Stimulated activated CD4-positive, alpha-beta T cell treated with anti-CD3 and anti-CD28 coated beads, Interleukin-2, amount 100 ng/mL, for 48 hours (primary cell): ENCODE measurements at regions not wholly inside any gene's neighbourhood (a gene's known extent, or its start where the extent isn't known, plus 50 kb on each side); places are given as distances from the start of the nearest gene placed in this dataset.

Experiments
- DNase-seq, 2 donors: peaks; one replicate each; pipeline ENCODE4 v3.0.0-alpha.2; 2020

DNA sequence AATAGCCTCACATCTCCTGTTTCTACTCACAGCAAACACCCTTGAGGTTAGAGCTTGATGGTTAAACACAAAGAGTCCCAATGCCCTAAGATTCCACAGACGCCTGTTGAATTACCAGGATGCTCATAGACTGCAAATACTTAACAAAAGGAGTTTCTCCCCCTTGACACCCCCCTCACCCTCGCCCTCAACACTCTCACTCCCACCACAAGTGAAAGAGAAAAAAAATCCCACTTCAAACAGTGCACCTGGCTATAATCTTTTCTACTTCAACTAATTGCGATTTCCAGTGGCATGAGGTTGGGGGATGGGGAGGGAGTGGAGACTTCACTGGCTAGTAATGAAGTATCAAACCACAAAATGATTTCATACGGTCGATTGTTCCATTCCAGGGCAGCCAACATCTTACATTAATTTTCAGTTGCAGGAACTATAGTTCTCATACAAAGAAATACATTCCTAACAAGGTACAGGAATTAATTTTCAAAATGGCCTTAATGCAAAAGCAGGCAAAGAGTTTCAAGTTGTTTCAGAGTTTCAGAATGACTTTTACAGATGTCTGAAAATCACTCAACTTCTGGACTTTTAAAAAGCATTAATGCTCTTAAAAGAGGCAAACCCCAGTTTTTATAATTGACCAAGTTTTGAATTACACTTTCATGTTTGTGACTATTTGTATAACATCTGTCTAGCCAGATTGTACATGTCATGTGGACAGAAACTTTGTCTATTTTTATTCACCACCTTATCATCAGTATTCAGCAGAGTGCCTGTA, 390.7 kb downstream of the C12orf75 start:
- DNase-seq, result no peak

DNA sequence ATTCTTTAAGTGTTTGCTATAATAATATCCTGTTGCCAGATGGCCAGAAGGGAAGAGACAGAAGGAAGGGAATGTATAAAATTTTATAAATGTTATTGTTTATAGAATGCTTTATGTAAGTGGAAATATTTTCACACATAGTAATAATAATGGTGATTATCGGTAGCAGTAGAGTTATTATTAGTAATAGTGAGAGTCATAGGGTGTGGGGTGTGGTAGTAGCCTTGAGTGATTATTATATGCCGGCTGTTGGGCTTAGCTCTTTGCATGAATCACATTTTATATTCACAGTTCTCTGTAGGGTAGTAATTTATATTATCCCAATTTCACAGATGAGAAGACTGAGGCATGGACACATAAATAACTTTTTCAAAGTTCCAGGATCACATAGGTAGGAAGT, 391.4 kb downstream of the C12orf75 start:
- DNase-seq, result no peak

DNA sequence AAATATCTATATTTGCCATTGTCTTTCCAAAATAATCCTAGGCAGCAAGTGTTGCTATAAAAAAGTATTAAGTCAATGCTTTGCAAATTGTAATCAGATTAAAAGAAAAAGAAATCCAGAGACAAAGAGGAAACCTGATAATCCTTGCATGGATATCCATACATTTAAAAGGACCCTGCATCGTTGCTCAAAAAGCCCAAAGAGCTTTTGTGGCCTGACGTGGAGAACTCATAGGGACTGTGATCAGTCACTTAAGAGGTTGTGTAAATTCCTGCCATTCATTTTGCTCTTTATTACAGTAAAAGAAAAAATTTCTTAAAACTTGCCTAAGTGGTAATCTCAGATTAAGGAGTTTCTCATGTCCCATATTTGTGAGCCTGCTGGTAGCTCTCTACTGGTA, 392.6 kb downstream of the C12orf75 start:
- DNase-seq, result no peak

DNA sequence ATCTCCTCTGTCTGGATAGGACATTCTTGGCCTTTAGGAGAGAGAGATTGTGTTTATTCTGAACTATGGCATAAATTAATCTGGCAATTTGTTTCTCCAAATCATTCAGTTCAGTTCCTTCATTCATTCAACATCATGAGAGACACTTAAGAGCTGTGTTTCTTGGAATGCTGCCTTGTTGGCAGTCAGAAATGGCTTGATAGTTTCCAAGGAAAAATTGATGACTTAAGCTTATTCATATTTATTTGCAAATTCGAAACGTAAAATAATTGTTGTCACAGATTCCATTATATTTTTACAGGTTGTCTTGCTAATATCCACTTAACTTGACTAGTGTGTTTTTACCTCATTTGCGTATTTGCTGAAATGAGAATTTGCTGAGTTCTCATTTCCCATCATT, 393.0 kb downstream of the C12orf75 start:
- DNase-seq, result no peak

DNA sequence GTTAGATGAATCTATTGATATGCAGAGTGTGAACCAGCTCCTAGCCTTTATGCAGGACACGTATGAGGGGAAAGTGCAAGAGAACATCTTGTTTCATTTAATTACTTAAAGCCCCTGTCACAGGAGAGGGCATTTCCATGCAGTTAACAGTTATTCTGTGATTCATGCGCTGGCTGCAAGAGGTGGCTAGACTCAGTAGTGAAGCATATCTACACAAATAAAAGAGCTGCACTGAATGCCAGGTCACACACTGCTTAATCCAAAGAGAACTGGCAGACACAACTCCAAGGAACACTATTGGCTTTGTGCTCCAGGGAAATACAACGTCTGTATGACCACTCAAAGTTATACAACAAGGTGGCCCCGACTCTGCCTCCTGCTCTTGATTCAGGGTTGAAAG, 394.1 kb downstream of the C12orf75 start:
- no peak for DNase-seq

DNA sequence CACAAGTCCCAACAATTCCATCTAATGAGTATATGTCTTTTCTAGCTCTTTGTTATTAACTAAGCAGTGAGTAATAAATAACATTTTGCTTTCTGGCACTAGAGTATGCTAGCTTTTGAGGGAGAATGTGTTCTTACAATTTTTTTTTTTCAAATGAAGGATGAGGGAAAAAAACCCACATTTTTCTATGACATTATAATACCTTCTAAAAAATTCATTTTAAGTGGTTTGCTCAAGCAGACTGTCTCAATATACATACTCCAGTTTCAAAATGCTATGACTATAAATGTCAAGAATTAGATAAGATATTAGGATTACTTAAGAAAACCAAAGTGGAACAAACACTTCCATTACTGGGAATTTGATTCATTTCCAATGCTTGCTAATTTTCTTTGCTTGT, 394.6 kb downstream of the C12orf75 start:
- DNase-seq, result no peak

DNA sequence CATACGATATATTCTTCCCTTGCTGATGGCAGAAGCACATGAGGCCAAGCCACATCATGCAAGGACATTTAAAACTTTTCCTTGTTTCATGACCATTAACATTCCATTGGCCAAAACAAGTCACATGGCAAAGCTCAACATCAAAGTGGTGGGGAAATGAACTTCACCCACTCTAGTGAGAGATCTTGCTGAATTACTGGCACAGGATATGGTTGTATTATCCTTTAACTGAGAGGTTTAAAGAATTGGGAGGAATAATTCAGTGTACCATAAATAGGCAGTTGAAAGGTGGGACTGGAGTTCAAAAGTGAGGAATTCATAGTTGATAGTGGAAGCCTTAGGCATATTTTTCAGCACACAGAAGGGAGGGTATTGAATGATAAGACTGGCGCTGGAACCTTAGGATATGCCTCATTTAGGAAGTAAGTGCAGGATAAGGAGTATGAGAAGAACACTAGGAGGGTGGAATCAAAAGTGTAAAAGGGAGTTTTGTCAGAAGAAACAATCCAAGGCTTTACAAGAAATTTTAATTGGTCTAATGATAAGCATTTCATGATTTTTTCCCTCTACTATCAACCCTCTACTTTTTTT, 398.8 kb downstream of the C12orf75 start:
- DNase-seq, result no peak

DNA sequence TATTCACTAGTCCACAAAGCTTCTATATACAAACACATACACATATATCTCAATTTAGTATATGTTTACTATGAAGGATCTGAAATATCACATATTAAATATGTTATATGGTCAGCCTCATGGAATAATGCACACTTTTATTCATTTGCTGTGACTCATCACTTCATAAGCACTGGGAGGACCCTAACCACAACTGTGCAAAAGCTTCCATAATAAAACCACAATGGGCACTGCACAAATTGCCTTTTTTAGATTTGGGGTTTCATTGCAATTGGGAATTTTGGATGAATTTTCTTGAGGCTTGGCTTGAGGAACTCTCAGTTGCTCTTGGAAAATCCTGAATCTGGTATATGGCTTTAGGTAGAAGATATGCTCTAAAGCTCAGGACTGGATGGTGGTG, 399.4 kb downstream of the C12orf75 start:
- no peak for DNase-seq

DNA sequence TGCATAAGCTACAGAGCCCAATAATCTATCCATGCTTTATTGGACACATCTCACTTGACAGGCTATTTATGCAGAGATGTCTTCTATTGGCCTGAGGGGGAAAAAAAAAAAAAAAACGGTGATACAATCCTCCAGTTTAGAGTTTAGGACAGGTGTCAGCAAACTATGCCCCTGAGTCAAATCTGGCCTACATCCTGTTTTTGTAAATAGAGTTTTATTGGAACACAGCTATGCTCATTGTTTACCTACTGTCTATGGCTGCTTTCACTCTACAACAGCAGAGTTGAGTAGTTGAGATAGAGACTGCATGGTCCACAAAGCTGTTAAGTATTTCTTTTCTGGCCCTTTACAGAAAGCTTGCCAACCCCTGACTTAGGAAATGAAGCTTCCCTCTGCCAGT, 403.1 kb downstream of the C12orf75 start:
- no peak for DNase-seq

DNA sequence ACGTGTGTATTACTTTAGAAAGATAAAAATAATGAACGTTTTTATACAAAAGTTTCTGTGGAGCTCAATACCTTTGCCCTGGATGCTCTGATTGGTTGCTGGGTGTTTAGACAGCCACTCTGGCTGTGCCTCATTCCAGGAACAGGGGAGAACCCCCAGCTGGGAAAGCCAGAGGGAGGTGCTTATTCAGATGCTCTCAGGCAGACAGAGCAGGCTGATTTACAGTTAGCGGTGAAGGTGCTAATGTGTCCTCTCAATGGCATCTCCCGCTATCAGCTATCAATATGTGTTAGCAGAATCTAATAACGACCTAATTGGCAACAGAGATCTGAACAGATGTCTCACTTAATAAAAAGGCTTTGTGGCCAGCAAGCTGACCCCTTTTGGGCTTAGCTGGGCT, 402.3 kb downstream of the NUAK1 start:
- no peak for DNase-seq

DNA sequence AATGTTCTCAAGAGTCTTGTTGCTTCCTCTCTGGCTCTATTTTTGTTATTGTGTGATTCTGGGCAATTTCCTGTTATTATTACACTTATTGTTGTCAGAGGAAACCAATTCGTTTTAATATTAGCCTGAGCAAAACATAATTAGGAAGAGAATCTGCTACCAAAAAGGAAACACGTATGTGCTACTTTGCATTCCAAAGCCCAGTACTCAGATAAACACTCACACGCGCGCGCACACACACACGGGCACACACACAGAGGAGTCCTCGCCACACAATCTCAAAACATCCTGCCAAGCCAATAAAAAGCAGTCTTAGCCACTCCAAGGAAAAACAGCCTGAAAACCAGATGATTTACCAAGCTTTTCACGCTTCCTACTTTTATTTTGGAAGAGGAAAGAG, 400.7 kb downstream of the NUAK1 start:
- DNase-seq, result no peak

DNA sequence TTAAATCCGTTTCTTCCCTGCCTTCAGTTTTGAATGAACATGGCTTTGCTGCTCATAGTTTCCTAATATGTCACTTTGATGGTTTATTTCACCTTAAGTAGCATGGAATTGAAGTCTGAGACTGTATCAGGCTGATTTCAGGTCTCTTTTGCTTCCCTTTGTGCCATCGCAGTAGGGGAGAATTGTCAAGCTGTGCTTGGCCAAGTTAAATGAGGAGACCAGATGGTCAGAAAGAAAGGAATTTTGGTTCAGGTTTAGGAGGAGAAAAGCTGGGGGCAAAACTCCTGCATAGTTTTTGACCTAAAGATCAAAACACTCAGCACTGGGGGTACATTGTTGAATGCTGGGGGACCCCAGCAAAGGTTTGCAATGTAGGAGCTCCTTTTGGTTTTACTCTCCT, 398.4 kb downstream of the NUAK1 start:
- DNase-seq, result no peak

DNA sequence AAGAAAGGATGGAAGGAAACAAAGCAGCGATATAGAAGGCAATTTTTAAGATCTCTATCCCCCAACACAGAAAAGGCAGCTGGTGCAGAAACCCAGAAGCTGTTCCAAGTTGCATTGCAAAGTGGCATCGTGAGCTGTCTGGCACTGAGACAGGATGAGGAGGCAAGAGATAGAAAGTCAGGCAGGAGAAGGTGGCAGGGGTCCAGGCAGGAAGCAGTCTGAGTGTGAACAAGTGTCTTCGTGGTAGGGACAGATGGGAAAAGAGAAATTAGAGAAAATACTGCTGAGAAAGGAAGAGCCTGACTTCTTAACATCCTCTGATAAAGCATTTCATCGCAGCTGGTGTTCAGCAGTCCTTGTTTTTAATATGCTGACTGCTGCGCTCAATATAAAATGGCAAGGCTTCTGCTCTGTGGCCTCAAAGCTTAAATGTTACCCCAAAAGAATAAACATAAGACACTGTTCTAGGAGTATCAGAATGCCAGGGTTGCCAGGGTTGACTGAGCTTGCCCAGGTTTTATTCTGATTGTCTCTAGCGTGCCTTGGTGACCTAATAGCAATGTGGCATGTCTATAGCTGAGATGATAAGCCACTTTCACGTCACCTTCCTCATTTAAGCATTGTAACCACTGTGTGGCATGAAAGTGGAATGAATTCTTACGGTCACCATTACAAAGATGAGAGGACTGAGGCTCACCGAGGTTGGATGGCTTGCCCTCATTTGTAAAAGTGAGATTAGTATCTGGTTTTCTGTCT, 397.6 kb downstream of the NUAK1 start:
- DNase-seq, result no peak

DNA sequence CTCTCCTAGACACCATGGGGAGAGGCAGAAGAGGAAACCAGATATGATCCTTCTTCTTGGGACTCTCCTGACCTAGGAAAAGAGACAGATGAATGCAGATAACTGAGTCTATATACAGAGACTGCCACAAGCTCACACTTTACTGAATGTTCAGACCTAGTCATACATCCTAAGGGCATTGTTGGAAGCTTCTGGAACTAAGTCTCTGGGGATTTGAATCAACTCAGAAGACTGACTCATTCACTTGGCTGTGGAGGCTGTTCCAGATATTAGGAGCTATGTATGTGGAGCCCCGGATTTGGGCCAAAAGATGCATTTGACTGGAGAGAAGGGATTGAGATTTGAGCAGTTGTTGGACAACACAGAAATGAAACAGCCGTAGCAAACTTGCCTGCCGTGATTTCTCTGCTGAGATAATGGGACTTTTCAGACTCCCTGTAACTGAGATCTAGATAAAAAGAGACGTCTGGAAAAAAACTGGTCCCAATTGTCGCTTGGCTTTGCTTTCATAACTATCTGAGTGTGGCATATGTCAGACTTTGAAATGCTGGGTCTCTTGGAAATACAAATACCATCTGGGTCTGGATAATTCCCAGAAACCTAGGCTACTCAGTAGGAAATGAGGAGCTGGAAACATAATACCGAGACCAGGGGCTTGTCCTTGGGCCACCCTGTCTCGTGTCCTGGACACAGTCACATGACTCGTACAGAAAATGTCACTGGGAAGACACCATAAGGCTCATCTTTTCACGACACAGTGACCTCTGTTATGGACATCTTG, 396.8 kb downstream of the NUAK1 start:
- no peak for DNase-seq

DNA sequence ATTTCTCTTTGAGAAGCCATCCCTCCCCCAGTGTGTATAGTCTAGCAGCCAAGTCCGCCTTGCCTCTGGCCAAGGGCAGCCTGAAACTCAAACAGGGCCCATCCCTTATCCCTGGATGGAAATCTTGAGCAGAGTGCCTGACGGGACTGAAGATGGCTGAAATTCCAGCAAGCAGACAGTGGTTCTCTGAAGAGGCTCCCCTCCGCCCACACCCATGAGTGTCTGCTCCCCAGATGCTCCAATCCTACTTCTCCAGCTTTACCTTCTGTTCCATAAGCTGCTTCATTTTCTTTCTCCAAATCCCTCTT, 396.2 kb downstream of the NUAK1 start:
- DNase-seq, result no peak

DNA sequence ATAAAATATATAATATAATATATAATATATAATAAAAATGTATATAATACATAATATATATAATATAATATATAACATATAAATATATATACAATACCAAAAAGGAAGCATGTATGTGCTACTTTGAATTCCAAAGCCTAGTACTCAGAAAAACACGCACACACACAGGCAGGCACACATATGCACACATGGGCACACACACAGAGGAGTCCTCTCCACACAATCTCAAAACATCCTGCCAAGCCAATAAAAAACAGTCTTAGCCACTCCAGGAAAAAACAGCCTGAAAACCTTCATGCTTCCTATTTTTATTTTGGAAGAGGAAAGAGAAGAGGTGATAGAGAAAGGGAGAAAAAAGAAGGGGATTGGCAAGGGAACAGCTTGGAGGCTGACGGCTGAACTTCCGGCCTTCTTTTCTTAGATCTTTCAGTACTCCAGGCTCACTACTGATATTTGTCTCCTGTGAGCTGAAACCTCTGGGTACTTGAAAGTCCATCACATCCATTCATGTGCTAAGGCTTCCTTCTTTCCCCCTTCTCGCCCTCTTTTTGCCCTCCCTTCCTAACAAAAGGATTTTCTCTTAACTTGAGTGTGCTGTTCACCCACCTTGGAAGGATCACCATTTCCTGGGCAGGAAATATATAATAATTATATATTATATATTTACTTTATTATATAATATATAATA, 394.2 kb downstream of the NUAK1 start:
- DNase-seq, result no peak

DNA sequence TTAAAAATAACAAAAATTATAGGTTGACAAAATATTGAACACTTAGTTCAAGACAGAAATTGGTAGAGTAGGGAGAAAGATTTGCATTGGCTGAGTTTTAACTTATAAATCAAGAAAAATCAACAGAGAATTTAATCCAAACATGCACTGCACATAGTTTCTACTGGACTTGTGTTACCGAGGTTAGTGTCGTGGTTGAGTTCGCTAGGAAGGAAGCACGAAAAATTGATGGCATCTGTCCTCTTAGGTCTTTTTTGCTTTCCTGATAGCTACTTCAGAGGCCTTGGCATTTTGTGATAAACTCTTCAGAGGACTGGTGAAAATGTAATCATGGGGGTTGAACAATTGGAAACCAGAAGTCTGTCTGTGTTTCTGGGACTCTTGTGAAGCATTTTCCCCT, 392.9 kb downstream of the NUAK1 start:
- no peak for DNase-seq

DNA sequence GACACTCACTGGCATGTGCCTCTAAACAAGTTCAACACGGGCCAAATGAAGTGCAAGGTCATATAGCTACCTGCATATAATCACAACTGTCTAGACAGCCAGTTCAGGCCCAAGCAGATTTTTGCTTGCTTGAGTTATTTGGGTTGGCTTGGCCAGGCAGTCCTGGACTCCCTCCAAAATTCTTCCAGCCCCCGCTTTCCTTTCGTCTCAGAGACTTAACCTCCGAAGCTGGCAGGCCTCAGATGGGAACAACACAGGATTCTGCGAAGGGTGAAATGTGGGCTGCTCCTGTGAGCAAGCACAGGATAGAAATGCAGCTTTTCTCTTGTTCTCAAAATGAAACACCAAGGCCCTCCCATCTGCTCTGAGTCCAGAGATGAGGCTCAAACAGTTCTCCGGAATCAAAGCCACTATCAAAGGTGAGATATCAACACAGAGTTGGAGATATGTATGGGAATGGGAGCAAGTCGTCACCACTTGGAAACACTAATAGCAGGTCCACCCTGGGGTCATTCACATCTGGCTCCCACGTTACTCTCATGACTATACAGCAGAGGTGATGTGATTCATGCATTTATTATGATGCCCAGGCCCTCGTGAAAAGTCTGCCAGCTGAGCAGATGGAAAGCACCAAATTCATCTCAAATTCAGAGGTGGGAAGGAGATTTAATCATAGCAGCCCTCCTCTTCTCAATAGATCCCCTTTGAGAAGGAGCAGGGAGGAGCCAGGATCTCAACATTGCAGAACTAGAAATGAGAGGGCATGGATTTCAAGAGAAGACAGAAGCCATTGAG, 389.8 kb downstream of the NUAK1 start:
- DNase-seq, result no peak

DNA sequence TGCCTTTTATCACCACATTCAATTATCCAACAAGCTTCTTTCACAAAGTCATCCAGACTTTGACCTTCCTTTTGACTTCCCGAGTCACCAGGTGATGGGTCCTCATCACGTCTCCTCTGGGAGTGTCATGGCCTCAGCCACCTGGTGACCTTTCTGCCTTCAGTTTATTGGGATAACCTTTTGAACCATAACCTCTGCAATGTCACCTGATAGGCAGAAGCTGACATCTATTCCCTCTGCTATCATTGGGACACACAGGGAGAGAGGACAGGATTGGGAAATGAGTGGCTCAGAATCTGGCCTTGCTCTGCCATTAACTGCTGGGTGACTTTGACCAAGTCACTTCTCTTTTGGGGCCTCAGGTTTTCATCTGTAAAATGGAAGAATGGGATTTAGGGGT, 388.7 kb downstream of the NUAK1 start:
- DNase-seq, result no peak

DNA sequence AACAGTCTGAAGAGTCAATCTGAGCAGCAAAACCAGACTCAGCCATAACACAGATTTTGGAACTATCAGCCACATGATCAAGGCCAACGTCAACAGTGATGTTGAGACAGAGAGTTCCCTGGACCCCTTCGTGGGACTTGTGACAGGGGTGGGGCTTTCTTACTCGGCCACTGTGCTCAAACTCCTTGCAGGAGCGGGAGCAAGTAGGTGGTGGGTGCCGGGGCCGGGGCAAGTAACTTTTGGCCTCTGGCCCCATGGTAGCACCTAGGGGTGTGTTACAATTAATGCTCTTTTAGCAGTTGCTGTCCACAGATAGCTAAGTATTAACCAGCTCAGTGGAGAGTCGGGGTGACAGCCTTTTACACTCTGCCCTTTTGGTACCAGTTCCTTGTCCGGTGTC, 384.4 kb downstream of the NUAK1 start:
- DNase-seq, result no peak

DNA sequence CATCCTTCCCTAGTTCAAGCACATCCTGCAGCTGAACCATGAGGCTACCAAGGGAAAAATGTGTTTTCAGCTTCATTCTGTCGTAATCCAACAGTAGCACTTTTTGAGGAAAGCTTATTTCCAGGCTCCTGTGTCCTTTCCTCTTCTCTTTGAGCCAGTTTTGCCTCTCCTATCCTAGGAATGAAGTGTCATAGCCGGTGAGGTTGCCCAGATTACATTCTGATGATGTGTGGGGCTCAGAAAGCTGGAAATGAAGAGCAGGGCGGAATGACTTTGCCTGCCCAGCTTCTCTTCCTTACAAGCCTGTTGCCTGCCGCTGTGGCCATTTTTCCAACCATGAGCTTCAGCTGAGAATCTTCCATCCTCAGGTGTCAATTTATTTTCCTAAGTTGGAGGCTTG, 381.8 kb downstream of the NUAK1 start:
- no peak for DNase-seq

DNA sequence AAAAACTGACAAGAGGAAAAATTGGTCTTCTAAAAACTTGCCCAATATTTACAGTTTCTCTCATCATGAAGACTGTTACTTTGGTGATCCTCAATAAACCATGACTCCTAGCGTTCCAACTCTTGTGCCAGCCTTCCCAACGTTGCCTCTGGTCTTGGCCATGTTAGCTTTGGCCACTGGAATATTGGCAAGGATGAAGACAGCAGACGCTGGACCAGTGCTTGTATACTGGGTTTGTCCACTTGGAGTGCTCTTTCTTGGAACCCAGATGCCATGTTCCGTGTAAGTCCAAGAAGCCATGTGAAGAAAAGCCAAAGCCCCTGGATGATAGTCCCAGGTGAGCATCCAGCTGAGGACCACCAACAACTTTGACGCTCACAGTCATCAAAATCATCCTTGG, 379.6 kb downstream of the NUAK1 start:
- DNase-seq, result no peak
